NT2/D1 (cell line): ENCODE measurements at regions not wholly inside any gene's neighbourhood (a gene's known extent, or its start where the extent isn't known, plus 50 kb on each side); places are given as distances from the start of the nearest gene placed in this dataset.

ENCODE experiments used
- SUZ12 ChIP-seq: IDR thresholded peaks from 2 replicates; pipeline ENCODE4 v1.6.1; 2011; ENCODE audit not compliant: insufficient read length, insufficient read depth; ENCODE audit errors: extremely low read depth
- YY1 ChIP-seq: IDR thresholded peaks from 2 replicates; pipeline ENCODE4 v1.6.1; 2011; ENCODE audit not compliant: insufficient read length, insufficient read depth
- ZNF274 ChIP-seq: IDR thresholded peaks from 2 replicates; pipeline ENCODE4 v1.6.1; 2011; ENCODE audit warnings: mild to moderate bottlenecking, low read depth, low read length

DNA sequence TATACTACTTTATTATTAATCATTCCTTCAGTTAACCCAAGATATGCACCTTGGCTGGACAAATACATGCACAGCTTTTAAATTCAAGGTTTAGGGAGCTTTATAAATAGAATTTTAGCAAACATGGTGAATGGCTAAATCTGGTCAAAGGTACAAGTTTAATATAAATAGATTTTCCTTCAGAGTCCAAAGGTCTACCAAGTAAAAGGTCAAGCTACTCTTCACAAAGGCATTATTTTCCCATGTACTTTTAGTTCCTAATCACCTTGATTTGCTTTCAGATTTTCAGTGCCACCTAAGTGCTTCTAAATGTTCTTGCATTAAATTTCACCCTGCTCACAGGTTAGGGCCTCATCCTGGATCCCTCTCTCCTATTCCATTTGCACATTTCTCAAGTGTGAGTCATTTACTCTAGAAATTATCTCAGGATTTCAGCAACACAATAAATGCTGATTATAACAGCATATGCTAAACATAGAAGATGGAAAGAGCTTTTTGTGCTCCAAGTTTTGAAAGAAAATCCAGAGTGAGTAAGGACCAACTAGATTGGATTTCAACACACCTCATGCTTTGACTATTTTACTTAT, 459.4 kb upstream of the ITGA1 start:
- no peak for TF ChIP-seq YY1
- TF ChIP-seq SUZ12, result no peak
- no peak for TF ChIP-seq ZNF274
